ENCODE measurements at regions not wholly inside any gene's neighbourhood (a gene's known extent, or its start where the extent isn't known, plus 50 kb on each side); places are given as distances from the start of the nearest gene placed in this dataset.

GRCh38 chr15:35596285-35596684 is 50.3 kb upstream of the DPH6 start:
- DNase-seq: no peak

DNA sequence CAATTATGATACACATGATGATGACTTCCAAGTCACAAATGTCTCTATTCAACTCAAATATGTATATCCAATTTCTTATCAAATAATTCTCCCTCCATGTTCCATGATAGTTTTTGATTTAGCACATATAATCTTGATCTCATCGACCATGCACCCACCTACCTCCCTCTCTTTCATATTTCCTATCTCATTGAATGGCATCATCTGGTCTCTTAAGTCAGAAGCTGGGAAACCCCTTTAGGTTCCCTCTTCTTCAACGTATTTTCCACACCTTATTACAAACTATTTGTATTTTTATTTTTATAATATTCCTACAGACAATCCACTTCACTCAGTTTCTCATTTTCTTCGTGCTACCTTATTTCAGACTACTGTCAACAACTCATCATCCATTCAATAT is 56.9 kb upstream of the DPH6 start:
- no peak for DNase-seq

DNA sequence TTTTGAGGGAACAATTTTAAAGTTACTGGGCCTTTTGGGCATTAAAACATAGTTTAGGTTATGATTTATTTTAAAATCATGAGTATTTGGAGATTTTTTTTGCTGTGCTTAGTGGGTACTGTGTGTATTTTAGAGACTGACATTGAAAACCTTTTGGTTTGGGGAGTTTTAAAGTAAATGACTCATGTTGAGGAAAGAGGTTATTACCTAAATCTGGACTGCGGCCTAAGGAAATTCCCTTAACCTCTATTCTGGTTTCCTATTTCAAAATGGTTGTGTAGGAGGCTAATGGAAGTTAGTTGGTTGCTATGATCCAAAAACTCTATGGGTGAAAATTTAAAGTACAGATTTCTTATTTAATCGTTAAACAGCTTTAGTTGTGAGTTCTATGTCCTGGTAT is 57.3 kb upstream of the DPH6 start:
- DNase-seq: no peak

- DNase-seq: no peak
Observed at GRCh38 chr15:35603856-35604255, 57.9 kb upstream of the DPH6 start.

DNA sequence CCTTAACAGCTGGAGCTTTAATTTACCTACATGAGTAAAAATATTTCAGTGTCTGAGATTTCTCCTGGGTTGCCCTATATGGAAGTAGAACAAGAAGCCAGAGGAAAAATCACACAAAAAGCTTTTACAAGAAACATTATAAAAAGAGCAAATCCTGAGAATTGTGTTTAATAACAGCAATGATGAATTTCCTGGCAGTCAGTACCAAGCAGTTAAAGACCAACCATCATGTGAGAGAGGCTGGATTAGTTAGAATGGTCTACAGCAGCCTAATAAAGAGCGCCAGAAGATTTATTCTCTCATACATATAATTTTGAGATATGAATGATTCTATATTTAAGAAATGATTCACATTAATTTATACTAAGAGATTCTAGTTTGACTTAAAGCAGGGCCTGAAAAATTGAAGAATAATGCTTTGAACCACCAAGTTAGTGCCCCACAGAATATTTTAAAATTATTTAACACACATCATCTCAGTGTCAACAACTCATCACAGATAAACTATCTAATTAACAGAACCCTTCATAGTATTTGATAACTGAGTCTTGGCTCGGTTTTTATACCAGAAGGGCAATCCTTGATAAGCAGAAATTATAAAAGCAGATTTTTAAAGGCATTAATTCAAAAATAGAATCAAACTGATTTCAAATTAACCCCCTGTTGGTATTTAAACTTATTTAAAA is 59.9 kb upstream of the DPH6 start:
- DNase-seq: no peak

GRCh38 chr15:35606450-35606779 is 60.5 kb upstream of the DPH6 start:
- no peak for DNase-seq

DNA sequence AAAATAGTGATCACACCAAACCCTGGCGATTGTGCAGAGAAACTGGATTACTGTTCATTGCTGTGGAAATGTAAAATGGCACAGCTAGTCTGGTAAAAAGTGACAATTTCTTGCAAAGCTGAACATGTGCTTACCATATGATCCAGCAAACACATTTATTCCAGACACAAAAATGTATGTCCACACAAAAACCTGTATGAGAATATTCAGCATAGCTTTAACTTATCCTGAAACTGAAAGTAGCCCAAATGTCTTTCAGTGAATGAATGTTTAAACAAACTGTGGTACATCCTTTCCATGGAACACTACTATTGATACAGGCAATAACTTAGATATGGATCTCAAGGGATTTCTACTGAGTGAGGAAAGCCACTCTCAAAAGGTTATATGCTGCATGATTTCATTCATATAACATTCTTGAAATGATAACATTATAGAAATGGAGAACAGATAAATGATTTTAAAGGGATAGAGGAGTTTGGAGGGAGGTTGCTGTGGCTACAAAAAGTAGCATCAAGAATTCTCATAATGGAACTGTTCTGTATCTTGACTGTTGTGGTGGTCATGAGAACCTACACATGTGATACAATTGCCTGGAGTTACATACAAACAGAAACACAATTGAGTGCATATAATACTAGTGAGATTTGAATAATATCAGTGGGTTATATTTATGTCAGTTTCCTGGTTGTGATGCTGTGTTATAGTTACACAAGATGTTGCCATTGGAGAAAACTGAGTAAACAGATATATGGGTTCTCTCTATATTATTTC is 70.7 kb upstream of the DPH6 start:
- DNase-seq: no peak

DNA sequence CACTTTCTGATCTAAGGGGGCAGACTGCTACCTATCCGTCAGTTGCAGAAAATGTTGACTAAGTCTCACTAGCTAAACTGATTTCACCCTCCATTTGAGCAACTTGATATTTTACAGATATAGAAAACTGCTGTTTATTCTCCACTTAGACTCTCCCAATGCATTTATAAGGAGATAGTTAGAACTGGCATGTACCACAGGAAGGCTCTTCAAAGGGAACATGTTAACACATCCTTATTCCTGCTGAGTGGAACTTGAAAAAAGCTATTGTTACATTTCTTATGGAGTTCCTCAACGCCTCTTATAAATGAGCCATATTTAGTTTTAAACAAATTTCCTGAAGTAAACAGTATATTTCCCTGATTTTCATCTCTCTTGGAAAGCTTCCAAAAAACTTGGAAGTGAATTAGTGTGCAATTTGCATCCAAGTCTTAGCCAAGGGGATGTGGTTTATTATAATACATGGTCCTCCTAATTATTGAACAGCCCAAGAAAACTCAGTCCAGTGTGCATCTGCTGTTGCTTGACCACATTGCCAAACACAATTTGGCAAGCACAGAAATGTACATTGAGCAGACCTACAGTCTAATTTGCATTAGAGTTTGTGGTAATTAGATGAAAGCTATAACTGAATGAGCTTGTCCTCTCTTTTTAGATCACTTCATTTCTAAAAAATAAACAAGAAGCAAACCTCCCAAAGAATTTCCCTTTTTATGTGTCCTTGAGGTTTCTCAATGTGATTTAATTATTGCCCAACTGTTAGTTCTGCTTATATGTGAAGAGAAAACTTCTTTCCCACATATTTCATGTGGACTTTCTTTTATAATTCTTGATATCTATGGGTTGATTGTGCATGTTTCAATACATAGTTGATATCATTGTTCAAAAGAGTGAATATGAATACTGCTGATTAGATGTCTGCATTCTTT is 72.6 kb upstream of the DPH6 start:
- DNase-seq: no peak

- DNase-seq: no peak
Observed at GRCh38 chr15:35622641-35623340, 76.8 kb upstream of the DPH6 start.

GRCh38 chr15:35624881-35625280 is 78.9 kb upstream of the DPH6 start:
- DNase-seq: no peak

GRCh38 chr15:35626571-35627318 is 80.8 kb upstream of the DPH6 start:
- DNase-seq: no peak

DNA sequence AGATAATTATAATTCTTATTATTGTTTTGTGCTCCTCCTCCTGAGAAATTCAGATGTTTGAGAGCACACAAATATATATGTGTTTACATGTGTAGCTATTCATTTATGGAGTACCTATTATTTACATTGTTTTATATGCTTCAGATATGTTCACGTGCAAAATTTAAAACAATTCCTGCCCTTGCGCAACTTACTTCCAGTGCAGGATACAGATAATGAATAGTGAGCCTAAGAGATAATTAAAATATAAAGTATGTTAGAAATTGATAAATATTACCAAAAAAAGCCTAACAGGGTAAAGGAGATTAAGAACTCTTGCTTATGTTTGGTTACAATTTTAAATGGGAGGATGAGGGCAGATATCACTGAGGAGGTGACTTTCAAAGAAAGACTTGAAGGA is 81.7 kb upstream of the DPH6 start:
- no peak for DNase-seq

- DNase-seq: no peak
Observed at GRCh38 chr15:35629766-35630165, 83.8 kb upstream of the DPH6 start.

GRCh38 chr15:35630532-35630931 is 84.6 kb upstream of the DPH6 start:
- DNase-seq: no peak

DNA sequence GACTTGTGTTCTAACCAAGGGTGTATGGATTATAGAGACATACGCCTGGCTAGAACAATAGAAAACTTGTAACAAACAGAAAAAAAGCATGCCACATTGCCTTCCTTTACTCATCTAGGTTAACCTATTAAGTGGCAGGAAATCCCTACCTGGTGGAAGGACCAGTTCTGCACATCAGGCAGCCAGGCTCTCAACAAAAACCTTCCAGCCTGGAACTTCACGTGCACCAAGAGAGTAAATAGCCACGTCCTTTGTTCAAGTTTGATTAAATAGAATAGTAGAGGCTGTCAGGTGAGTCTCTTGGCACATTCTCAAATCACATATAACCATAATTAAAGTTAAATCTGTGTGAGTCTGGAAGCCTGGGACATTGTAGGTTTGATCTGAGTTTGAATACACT is 85.0 kb upstream of the DPH6 start:
- DNase-seq: no peak

- no peak for DNase-seq
Observed at GRCh38 chr15:35633677-35634076, 87.7 kb upstream of the DPH6 start.

- no peak for DNase-seq
Observed at GRCh38 chr15:35646790-35647189, 100.8 kb upstream of the DPH6 start.

GRCh38 chr15:35647303-35647702 is 101.3 kb upstream of the DPH6 start:
- no peak for DNase-seq

DNA sequence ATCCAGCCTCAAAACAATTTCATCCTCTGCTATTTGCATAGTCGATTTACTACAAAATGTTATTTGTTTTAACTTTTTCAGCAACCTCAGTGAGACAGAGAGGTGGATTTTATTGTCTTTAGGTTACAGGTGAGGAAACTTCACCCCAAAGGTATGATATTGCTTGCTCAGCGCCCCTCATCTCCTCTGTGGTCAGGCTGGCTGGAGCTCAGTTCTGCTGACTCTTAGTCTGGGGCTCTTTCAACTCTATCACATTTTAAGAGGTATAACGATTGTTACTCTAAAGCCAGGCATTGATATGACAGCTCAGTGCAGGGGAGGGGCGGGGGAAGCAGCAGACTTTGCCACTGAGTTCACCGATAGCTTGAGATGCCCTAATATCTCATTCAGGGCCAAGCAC is 103.0 kb upstream of the DPH6 start:
- no peak for DNase-seq

- no peak for DNase-seq
Observed at GRCh38 chr15:35649575-35649974, 103.6 kb upstream of the DPH6 start.

DNA sequence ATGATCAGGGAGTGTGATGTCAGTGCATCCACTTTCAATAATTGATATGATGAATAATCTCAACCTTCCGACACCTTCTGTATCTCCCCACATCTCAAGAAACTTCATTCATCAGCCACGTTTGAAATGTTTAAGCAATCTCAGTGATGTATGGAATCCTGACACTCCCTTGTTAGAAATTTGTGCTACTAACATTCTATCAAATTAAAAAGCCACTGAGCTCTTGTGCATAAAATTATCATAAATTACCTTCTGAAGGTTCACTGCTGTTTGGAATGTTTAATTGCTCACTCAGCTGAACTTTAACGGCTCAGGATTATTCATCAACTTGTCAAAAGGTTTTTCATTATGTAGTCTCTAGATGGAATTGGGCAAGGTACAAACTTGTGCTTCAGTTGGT is 108.4 kb upstream of the DPH6 start:
- DNase-seq: no peak
